GM21367 (cell line): ENCODE measurements at regions not wholly inside any gene's neighbourhood (a gene's known extent, or its start where the extent isn't known, plus 50 kb on each side); places are given as distances from the start of the nearest gene placed in this dataset.
"Not testable (repeated sequence)": the region's sequence is repeated elsewhere in the genome, so short reads cannot be mapped to it uniquely, and the experiment has no call there.

Experiments used
- ATAC-seq: cut with Tn5 transposase; IDR thresholded peaks from one replicate; pipeline ENCODE4 v1.9.1; 2021; ENCODE audit not compliant: unreplicated experiment

DNA sequence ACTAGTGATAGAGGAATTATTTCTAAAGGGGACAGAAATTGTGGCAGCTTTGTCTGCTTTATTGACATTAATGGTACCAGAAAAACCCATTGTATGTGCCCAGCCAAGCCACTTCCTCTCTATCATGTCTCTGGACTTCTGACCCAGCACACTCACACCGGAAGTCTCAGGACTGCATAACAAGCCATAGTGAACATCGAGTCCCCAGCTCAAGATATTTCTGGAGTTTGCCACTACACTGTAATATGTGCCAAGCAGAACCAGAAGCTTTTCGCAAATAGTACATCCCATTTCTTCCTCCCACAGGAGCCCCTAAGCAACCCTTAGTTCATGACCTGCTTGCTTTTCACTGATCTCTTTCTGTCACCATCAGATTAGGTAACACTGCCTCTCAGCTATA, 187.4 kb upstream of the GHR start:
- ATAC-seq: no peak

DNA sequence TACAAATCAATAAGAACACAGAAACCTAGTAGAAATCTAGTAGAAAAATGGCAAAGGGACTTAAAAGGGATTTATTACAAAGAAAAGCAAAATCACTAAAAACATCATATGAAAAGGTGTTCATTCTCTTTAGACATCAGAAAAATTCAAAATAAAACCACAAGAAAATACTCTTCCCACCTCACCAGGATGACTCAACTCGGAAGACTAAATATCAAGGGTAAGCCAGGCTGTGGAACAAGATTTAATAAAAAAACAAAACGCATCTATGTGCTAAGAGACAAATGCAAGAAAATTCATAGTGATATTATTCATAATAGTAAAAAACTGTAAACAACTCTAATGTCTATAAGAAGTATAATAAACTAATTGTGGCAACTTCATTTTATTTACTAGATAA, 181.6 kb upstream of the GHR start:
- ATAC-seq: no peak

DNA sequence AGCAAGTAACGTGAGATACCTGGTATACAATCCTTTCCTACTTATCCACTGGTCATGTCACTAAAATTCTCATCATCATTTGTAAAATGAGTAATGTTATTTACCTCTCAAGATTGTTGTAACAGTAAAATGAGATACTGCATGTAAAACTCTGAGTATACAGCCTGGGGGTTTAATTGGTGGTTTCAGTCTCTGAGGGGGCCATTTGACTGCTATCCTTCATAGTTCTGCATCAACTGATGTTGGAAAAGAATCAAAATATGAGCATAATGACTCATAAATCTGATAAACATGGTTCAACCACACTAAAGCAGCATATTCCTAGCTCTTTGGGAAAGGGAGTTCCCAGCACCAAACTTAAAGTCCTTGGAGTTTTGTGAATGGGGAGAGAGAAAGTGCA, 181.0 kb upstream of the GHR start:
- no peak for ATAC-seq

DNA sequence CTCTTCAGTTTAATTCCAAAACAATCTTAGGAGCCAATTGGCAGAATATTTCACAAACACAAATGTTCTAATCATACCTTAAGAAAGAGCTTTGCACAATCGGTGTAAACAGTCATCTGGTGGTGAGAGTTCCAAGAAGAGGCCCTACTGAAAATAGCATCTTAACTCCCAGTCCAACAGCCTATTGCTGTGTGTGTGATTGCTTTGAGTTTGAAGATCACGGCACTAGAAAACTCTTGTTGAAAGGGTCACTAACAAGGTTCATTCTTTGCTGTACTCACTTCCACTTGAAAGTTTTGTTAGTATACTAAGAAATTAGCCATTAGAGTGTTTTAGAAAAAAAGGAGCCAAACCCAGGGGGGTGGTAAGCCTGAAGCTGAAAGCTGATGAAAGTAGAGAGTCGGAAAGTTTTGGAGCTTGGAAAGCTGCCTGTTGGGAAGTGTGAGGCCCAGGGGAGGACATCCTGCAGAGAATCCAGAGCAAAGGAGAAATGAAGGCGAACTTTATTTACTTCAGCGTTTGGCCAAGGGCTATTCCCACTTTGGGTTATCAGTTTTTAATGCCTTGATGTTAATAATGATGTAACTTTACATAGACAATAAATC, 180.3 kb upstream of the GHR start:
- no peak for ATAC-seq

DNA sequence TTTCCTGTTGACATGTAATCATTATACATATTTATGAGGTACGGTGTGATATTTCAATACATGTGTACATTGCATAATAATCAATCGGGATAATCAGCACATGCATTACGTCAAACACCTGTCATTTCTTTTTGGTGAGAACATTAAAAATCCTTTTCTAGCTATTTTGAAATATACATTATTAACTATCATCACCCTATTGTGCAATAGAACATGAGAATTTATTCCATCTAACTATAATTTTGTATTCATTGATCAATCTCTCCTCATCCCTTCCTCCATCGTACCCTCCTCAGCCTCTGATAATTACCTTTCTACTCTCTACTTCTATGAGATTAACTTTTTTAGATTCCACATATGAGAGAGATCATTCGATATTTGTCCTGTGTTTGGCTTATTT, 170.9 kb upstream of the GHR start:
- ATAC-seq: no peak

DNA sequence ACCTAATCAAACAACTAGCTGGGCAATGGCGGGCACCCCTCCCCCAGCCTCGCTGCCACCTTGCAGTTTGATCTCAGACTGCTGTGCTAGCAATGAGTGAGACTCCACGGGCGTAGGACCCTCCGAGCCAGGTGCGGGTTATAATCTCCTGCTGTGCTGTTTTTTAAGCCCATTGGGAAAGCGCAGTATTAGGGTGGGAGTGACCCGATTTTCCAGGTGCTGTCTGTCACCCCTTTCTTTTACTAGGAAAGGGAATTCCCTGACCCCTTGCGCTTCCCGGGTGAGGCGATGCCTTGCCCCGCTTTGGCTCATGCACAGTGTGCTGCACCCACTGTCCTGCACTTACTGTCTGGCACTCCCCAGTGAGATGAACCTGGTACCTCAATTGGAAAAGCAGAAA, 163.3 kb upstream of the GHR start:
- ATAC-seq: not testable (repeated sequence)

DNA sequence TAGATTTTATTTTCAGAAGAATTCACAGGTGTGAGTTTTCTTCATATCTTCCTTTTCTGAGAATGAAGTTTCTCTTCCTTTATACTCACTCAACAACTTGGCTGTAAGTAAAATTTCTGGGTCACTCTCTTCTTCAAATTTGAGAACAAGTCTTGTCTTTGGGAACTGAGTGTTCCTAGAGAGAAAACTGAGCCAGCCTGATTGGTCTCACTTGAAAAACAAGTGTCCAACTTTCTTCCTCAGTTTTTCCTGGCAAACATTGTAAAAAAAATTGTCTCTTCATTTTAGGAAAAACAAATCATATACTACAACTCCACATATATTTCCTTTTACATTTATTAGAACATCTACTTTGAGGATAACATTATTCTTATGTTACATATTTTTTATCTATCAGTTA, 156.1 kb upstream of the GHR start:
- no peak for ATAC-seq

DNA sequence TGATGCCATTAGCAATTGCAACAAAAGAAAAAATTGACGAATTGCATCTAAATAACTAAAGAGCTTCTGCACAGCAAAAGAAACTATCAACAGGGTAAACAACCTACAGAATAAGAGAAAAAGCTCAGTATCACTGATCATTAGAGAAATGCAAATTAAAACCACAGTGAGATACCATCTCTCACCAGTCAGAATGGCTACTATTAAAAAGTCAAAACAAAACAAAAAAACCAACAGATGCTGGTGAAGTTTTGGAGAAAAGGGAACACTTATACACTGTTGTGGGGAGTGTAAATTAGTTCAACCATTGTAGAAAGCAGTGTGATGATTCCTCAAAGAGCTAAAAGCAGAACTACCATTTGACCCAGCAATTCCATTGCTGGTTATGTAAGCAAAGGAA, 155.1 kb upstream of the GHR start:
- ATAC-seq: not testable (repeated sequence)

DNA sequence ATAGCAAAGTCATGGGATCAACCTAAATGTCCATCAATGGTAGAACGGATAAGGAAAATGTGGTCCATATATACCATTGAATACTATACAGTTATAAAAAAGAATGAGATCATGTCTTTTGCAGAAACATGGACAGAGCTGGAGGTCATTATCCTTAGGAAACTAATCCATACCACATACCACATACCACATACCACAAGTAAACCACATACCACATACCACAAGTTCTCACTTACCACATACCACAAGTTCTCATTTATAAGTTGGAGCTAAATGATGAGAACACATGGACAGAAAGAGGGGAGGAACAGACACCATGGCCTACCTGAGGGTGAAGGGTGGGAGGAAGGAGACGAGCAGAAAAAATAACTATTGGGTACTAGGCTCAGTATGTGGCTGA, 154.6 kb upstream of the GHR start:
- no peak for ATAC-seq

DNA sequence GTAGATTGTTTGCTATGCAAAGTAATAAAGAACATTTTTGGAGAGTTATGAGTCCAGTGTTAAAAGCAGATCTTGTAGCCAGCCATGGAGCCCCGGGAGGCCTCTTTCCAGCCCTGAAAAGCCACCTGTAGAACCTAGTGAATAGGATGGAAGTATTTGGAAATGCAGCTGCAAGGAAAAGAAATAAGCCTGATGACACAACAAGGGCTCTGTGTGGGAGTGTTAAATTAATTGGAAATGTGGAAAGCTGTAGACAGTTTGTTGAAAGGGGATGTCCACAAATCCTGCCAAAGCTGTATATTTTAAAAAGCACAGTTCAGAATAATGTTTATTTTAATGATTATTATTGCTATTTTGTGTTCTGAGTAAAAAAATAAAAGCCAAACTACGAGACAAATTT, 152.5 kb upstream of the GHR start:
- no peak for ATAC-seq

DNA sequence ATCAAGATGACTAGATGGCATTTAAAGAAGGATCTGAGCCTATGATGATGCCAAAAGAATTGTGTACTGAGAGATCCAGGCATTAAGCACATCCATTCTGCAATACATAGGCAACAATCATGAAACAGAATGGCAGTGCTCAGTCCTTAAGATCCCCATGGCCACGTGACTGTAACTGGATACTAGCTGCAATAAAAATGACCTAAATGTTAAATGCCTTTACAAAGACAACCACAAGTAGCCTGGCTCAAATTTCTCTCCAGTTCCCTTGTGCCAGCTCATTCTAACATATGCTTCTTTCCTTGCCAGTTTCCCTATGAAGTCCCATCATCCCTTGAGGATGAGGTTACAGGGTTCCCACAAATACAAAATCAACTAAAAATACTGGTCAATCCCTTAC, 148.3 kb upstream of the GHR start:
- no peak for ATAC-seq

DNA sequence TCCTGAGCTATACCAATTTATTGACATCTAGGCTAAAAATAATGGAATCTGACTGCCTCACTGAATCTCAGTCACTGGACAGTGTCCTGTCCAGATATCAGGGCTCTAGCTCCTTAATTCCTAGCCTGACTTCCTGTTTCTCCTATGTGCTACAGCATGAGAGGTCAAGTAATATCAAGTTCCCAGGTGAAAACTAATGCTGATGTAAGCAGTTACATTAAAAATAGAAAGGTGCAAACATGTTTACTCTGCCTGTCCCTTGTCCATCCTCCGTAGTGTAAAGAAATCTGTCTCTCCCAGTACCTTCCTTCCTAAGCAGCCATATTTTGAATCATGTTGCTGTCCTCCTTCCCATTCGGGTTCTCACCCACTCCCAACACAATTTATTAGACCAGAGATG, 145.9 kb upstream of the GHR start:
- no peak for ATAC-seq

DNA sequence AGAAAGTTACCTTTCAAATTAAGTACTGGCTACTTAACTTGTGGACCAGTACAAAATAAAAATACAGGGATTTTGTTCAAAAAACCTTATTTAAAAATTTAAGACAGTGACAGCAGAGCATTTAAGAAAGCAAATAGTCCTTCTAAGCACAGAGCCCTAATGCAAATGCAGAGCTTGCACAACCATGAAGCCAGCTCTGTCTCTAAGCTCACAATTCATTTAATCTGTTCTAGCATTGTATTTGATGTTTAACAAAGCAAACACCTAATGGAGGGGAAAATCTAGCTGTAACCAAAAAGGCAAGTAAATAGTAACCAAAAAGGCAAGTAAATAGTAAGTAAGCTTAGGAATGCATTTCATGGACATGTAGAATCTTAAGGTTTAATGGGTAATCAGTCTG, 138.7 kb upstream of the GHR start:
- no peak for ATAC-seq

DNA sequence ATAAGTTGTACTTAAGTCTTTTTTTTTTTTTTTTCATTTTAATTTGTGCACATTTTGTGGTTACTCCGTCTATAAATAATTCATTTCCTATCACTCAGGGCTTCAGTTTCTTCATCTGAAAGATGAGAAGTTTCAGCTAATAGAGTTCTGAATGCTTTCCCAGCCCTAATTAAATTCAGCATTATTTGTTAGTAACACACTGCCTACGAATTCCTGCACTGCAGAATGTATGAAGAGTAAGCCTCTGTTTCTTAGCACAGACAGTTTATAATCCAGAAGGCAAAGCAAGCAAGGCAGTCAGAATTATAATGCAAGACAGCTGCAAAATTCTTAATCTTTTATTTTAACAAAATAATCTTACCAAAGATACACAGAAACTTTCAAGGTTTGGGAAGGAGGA, 138.0 kb upstream of the GHR start:
- ATAC-seq: no peak

DNA sequence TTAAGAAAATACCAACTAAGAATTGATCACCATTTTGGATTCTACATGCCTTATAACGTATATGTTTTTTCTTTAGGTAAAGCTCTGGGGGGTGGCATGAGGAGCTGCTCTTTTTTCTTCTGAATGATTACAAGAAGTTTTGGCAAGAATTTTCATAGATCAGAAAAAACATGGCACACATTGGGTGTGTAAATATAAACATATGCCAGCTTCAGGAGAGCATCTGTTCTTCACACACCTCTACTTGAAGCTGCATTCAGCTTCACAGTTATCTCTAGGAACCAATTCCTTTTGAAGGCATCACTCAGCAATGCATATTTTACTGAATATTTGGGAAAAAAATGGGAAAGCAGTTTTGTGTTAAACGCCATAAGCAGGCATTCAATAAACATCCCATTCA, 122.7 kb upstream of the GHR start:
- no peak for ATAC-seq

DNA sequence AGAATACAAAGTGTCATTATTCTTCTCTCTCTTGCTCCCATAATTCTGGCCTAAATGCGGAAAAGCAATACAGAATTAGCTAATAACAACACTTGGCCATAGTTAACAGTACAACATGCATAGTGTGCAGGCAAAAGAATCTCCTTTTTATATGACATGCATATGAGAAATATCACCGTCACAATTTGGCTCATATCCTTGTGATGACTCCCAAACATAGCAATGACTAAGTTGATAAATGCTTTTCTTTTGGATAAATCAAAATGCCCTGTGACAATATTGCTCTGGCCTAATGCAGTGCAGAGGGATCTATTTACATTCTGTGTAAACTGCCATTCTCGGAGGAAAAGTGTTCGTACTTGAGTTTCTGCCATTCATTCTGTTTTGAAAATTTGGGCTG, 121.9 kb upstream of the GHR start:
- no peak for ATAC-seq

DNA sequence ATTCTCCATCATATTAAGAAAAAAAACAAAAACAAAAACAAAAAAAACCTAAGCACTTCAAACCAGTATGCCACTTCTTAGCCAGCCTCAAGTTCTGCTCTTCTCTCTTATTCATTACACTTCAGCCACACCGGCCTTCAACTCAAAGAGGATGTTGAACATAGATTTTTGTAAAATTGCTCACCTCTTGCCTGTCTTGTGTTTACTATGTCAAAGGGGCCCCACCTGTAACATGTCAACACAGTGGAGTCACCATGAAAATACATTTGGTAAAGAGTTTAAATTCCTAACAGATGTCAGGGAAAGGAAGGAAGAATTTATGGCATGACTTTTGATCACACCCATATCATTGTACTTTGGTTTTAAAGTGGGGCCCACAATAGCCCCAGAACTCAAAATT, 121.1 kb upstream of the GHR start:
- ATAC-seq: no peak

DNA sequence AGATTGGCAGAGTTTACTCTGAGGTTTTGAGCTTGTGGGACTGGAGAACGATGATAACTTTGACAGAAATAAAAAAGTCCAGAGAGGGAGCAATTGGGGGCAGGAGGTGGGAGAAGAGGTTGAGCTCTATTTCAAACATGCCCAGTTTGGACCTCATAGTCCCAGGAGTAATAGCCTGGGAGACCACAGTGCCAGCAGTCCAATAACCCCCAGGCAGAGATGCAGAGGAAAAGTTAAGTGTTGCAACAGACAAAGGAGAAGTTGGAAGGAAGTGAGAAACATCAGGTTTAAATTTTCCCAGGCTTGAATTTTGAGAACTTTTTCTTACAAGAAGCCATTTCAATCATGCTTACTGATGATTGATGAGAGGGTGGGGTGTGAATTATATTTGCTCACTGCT, 117.0 kb upstream of the GHR start:
- no peak for ATAC-seq

DNA sequence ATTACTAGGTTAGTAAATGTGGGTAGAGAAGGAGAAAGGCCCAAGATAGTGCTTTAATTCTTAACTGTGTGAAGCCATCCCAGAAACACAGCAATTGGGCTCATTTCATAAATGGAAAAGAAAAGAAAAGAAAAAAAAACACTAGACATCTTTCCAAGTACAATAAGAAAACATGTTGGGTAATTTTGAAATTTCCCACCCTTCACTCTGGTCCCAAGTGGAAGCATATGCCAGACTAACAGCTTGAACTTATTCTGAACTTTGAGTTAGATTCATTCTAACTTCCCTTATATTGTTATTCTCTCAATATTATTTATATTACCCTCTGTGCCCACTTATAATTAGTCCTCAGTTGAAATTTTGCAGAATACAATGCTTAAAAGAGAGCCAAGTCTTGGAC, 113.4 kb upstream of the GHR start:
- no peak for ATAC-seq

DNA sequence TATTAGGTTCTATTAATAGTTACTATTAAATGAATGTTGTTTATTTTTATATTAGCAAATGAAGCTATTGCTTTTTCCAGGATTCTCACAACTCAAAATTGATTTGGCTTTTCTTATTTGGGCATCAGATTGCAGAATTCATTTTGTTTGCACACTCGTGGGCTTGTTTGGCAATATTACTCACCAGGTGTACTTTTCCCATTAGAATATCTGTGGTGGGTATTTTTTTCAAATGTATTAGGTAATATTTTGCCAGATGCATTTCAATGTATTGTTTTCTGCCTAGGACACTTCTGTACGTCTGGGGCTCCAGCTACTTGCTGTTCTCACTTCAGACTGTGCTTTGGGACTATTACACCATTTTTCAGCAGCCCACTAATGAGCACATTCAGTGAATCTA, 108.0 kb upstream of the GHR start:
- no peak for ATAC-seq

DNA sequence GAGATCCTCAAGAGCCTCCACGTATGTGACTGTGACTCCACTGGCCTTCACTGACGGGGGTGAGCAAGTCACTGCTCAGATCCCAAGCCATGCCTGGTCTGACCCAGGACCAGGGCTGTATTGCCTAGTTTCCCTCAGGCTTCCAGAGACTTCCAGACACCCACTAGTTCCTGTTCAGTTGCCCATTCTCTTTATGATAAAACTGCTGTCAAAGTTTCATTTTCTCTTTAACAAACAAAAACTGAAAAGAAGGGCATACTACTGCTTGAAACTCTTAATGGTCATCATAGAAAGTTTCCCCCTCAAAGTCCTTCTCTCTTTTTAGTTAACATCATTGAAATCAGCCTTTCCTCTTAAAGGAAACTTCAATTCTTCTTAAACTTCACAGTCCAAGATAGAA, 105.7 kb upstream of the GHR start:
- no peak for ATAC-seq

DNA sequence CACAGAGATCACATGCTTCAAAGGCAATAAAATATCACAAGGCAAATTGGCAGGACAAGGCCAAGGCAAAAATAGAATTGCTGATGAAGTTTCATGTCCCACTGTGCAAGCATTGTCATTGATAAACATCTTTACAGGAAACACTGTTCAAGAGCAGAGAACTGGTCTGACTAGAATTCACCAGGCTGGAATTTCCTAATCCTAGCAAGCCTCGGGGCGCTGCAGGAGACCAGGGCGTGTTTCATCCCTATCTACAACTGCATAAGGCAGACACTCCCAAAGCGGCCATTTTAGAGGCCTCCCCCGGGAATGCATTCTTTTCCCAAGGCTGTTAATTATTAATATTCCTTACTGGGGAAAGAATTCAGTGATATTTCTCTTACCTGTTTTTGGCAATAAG, 103.7 kb upstream of the GHR start:
- not testable (repeated sequence) for ATAC-seq

DNA sequence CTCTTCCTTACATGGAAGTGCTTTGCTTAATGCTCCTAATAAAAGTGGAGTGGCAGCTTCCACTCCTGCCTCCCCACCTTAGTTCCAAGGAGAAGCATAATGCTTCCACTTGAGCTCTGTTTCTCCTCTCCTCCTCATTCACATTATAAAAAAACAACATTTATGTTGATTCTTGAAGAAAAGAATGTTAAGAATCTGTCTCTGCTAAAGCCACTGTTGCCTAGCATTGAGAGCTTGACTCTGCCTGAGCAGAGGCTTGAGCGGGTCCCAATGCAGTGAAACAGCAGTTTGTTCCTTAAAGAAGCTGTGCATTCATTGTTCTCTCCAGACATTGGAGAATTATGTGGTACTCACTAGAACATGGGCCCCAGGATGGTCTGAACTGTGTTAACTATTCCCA, 101.5 kb upstream of the GHR start:
- no peak for ATAC-seq

DNA sequence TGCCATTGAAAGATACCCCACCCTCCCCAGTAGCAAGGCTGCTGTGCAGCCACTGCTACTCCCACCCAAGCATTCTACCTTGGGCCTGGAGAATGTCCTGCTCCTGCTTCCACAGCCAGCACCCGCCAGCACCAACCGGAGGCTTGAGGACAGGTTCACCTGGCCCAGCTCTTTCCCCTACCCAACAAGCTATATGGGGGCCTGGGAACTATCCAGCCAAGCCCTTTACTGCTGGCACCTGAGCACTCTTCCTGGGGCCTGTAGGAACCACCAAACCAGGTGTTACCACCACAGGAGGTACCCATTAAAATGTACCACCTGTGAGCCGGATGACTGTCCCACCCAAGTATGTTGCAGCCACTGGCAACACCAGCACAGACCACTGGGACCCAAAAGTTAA, 86.1 kb upstream of the GHR start:
- ATAC-seq: no peak
